HCT116 (cell line): ENCODE measurements at regions not wholly inside any gene's neighbourhood (a gene's known extent, or its start where the extent isn't known, plus 50 kb on each side); places are given as distances from the start of the nearest gene placed in this dataset.

Experiments used
- ATAC-seq: fragments of 200-7000 bp; cut with Tn5 transposase; 2 replicates; pipeline ENCODE4 v1.9.1; 2020; ENCODE audit warnings: mild to moderate bottlenecking, moderate library complexity
- BruUV-seq: library from RNA; stranded (reverse); fragments of 400-500 nt; replicated peaks from 2 replicates; lab custom pipeline; 2021; lab: Mats Ljungman, UMichigan
- CTCF ChIA-PET: fragments of 300-600 bp; sonication (Branson Sonifier 250); formaldehyde crosslinking; loops from one replicate; lab custom pipeline; 2021; ENCODE audit warnings: antibody characterized with exemption; lab: Charles Lee
- POLR2A ChIA-PET: fragments of 300-600, 350-600 bp; sonication (Branson Sonifier 250); formaldehyde crosslinking; loops from one replicate; lab custom pipeline; 2021; ENCODE audit warnings: antibody characterized with exemption; lab: Charles Lee
- RAD21 ChIA-PET, 2 experiments: fragments of 300-600 bp; sonication (Branson Sonifier 250); formaldehyde crosslinking; loops; one replicate each; lab custom pipeline; 2023; ENCODE audit warnings: low total read pairs in 2 of 2; ENCODE audit not compliant: uncharacterized antibody in 2 of 2, unreplicated experiment in 2 of 2, low non-redundant PET in 1 of 2; lab: Charles Lee
- DNase-seq: peaks from one replicate; pipeline ENCODE4 v3.0.0-alpha.2; 2010; ENCODE audit warnings: low read depth, low spot score
- H2AFZ ChIP-seq: fragments of 200-600 bp; shearing (Covaris generic), sonication (generic); 2 replicates; pipeline ENCODE4 v1.6.1; 2017; ENCODE audit warnings: low read depth, mixed run types, mixed read lengths, antibody characterized with exemption, low read length; ENCODE audit not compliant: poor library complexity, severe bottlenecking
- H3K27ac ChIP-seq: 2 replicates; pipeline ENCODE4 v1.5.1; 2012; ENCODE audit warnings: low read depth, low read length
- H3K27me3 ChIP-seq: fragments of 200-600 bp; sonication (generic); 2 replicates; pipeline ENCODE4 v1.6.1; 2016; ENCODE audit warnings: mixed run types, low read length, mixed read lengths; ENCODE audit not compliant: insufficient read depth
- H3K36me3 ChIP-seq, 2 experiments: fragments of 200-500 bp in 1 of 2; fragments of 200-600 bp in 1 of 2; sonication (Bioruptor generic) in 1 of 2; sonication (generic) in 1 of 2; 2 replicates each; pipeline versions ENCODE4 v1.5.1 to v1.6.1; 2014 to 2016; ENCODE audit warnings: low read length in 2 of 2, inconsistent platforms in 1 of 2, mixed read lengths in 1 of 2, mixed run types in 1 of 2; ENCODE audit not compliant: insufficient read depth in 2 of 2, control insufficient read depth in 1 of 2
- H3K4me1 ChIP-seq, 2 experiments: fragments of 200-600 bp in 1 of 2; sonication (generic) in 1 of 2; 2 replicates each; pipeline versions ENCODE4 v1.5.1 to v1.6.1; 2012 to 2017; ENCODE audit warnings: low read length in 2 of 2, inconsistent platforms in 1 of 2, mild to moderate bottlenecking in 1 of 2, mixed read lengths in 1 of 2, mixed run types in 1 of 2, moderate library complexity in 1 of 2; ENCODE audit not compliant: insufficient read depth in 2 of 2, control insufficient read depth in 1 of 2
- H3K4me2 ChIP-seq: fragments of 200-600 bp; sonication (generic); 2 replicates; pipeline ENCODE4 v1.6.1; 2017; ENCODE audit warnings: mixed run types, low read length, mixed read lengths
- H3K4me3 ChIP-seq, 2 experiments: fragments of 200-600 bp in 1 of 2; sonication (generic) in 1 of 2; replicated peaks in 1 of 2; 2 replicates each; pipeline ENCODE4 v1.5.1; 2011 to 2016; ENCODE audit warnings: low read length in 2 of 2, control low read depth in 1 of 2, low read depth in 1 of 2, mild to moderate bottlenecking in 1 of 2, mixed read lengths in 1 of 2, mixed run types in 1 of 2
- H3K79me2 ChIP-seq: fragments of 200-600 bp; sonication (generic); 2 replicates; pipeline ENCODE4 v1.6.1; 2017; ENCODE audit warnings: mild to moderate bottlenecking, mixed run types, low read length, moderate library complexity, mixed read lengths; ENCODE audit not compliant: insufficient read depth
- H3K9ac ChIP-seq: fragments of 200-600 bp; sonication (generic); 2 replicates; pipeline ENCODE4 v1.6.1; 2016; ENCODE audit warnings: low read length, mixed read lengths
- H3K9me2 ChIP-seq: fragments of 200-600 bp; sonication (generic), shearing (Covaris generic); 2 replicates; pipeline ENCODE4 v1.6.1; 2017; ENCODE audit warnings: mixed run types, mild to moderate bottlenecking, moderate library complexity; ENCODE audit not compliant: insufficient read depth
- H3K9me3 ChIP-seq, 2 experiments: fragments of 200-500 bp in 1 of 2; fragments of 200-600 bp in 1 of 2; sonication (Bioruptor generic) in 1 of 2; sonication (generic) in 1 of 2; 2 replicates each; pipeline ENCODE4 v1.6.1; 2014 to 2017; ENCODE audit warnings: low read length in 2 of 2, mixed read lengths in 2 of 2, inconsistent platforms in 1 of 2, low read depth in 1 of 2, mild to moderate bottlenecking in 1 of 2, mixed run types in 1 of 2, moderate library complexity in 1 of 2; ENCODE audit not compliant: control insufficient read depth in 1 of 2, insufficient read depth in 1 of 2
- H4K20me1 ChIP-seq: fragments of 200-600 bp; sonication (generic), shearing (Covaris generic); 2 replicates; pipeline ENCODE4 v1.6.1; 2017; ENCODE audit warnings: mixed run types, mild to moderate bottlenecking, moderate library complexity; ENCODE audit not compliant: insufficient read depth
- ATF3 ChIP-seq: IDR thresholded peaks from 2 replicates; pipeline ENCODE4 v1.6.1; 2012
- CBX3 ChIP-seq: IDR thresholded peaks from 2 replicates; pipeline ENCODE4 v1.6.1; 2012; ENCODE audit warnings: low read depth
- ELF1 ChIP-seq: IDR thresholded peaks from 2 replicates; pipeline ENCODE4 v1.6.1; 2012; ENCODE audit warnings: low read depth, borderline replicate concordance
- EZH2 ChIP-seq: fragments of 200-600 bp; sonication (generic); IDR thresholded peaks from 2 replicates; pipeline ENCODE4 v1.6.1; 2017; ENCODE audit warnings: antibody characterized with exemption, mixed run types
- EZH2phosphoT487 ChIP-seq: fragments of 200-600 bp; IDR thresholded peaks from 2 replicates; pipeline ENCODE4 v1.6.1; 2018; ENCODE audit warnings: antibody characterized with exemption, borderline replicate concordance
- FOSL1 ChIP-seq: IDR thresholded peaks from 2 replicates; pipeline ENCODE4 v1.6.1; 2012; ENCODE audit warnings: low read depth
- JUND ChIP-seq: IDR thresholded peaks from 2 replicates; pipeline ENCODE4 v1.6.1; 2012
- MAX ChIP-seq: IDR thresholded peaks from 2 replicates; pipeline ENCODE4 v1.6.1; 2012
- POLR2A ChIP-seq: IDR thresholded peaks from 2 replicates; pipeline ENCODE4 v1.7.0; 2011; ENCODE audit warnings: borderline replicate concordance; ENCODE audit not compliant: insufficient read depth, insufficient read length; ENCODE audit errors: extremely low read depth
- POLR2AphosphoS5 ChIP-seq: IDR thresholded peaks from 2 replicates; pipeline ENCODE4 v1.6.1; 2011; ENCODE audit warnings: mild to moderate bottlenecking, low read depth, low read length, moderate library complexity
- REST ChIP-seq: IDR thresholded peaks from 2 replicates; pipeline ENCODE4 v1.6.1; 2012; ENCODE audit warnings: low read depth
- SP1 ChIP-seq: IDR thresholded peaks from 2 replicates; pipeline ENCODE4 v1.6.1; 2012; ENCODE audit warnings: low read depth
- SRF ChIP-seq: IDR thresholded peaks from 2 replicates; pipeline ENCODE4 v1.6.1; 2012; ENCODE audit warnings: low read depth
- TCF7L2 ChIP-seq: IDR thresholded peaks from 2 replicates; pipeline ENCODE4 v1.7.0; 2011; ENCODE audit warnings: borderline replicate concordance, inconsistent platforms; ENCODE audit not compliant: insufficient read depth, insufficient read length; ENCODE audit errors: extremely low read depth
- YY1 ChIP-seq: IDR thresholded peaks from 2 replicates; pipeline ENCODE4 v1.6.1; 2011; ENCODE audit warnings: low read length, low read depth, moderate library complexity, mild to moderate bottlenecking; ENCODE audit not compliant: insufficient replicate concordance; ENCODE audit errors: extremely low read depth
- ZFX ChIP-seq: fragments of 450-650 bp; IDR thresholded peaks from 2 replicates; pipeline ENCODE4 v1.6.1; 2017
- intact Hi-C: fragments of 100-400 bp; cut with micrococcal nuclease; formaldehyde crosslinking; loops from 2 replicates; pipeline ENCODE4 v1.10.0; 2022

GRCh38 chr14:86912709-86913108, 1080.3 kb downstream of the GALC start:
- H3K9me2 ChIP-seq = no peaks in the 10 kb centered on the region
- POLR2A ChIA-PET = no interaction called here
- CTCF ChIA-PET = no interaction called here

GRCh38 chr14:86911486-86911885, 1081.5 kb downstream of the GALC start:
- H3K4me3 ChIP-seq = no peak overlapping the region
- H3K36me3 ChIP-seq = no peaks in the 10 kb centered on the region
- H3K79me2 ChIP-seq = no peaks in the 10 kb centered on the region
- intact Hi-C loops = no loop called here
- no peaks in the 10 kb centered on the region for H3K9me2 ChIP-seq
- ATAC-seq (no peak), DNase-seq (no peak)
- no peak overlapping the region for H3K4me2 ChIP-seq
- POLR2A ChIA-PET = no interaction called here
- no peak overlapping the region for H3K27ac ChIP-seq
- no peaks in the 10 kb centered on the region for H3K4me1 ChIP-seq
- RAD21 ChIA-PET = no interaction called here
- CTCF ChIA-PET = no interaction called here
- BruUV-seq = no TSS peak
- no peaks in the 10 kb centered on the region for H4K20me1 ChIP-seq
- no peak overlapping the region for H2AFZ ChIP-seq
- peaks cover 0 to 14% of the 10 kb centered on the region in 2 experiments; a peak in 2 of 4 replicates for H3K9me3 ChIP-seq
- no peaks in the 10 kb centered on the region for H3K27me3 ChIP-seq
- no peak overlapping the region for H3K9ac ChIP-seq
- TF ChIP-seq JUND (no peak), ZFX (no peak), MAX (no peak), SRF (no peak), ATF3 (no peak), EZH2 (no peak), POLR2AphosphoS5 (no peak), EZH2phosphoT487 (no peak), FOSL1 (no peak), CBX3 (no peak), YY1 (no peak), ELF1 (no peak), REST (no peak)

More at GRCh38 chr14:86912709-86913108, 1080.3 kb downstream of the GALC start:
- H3K9ac ChIP-seq = no peak overlapping the region
- H2AFZ ChIP-seq = no peak overlapping the region
- H4K20me1 ChIP-seq = no peaks in the 10 kb centered on the region
- DNase-seq (no peak), ATAC-seq (no peak)
- no peaks in the 10 kb centered on the region for H3K36me3 ChIP-seq
- H3K4me3 ChIP-seq = no peak overlapping the region
- H3K27me3 ChIP-seq = no peaks in the 10 kb centered on the region
- no peak for TF ChIP-seq POLR2A
- TF ChIP-seq ATF3 = no peak
- no peak for TF ChIP-seq EZH2
- TF ChIP-seq TCF7L2 = no peak
- no peak for TF ChIP-seq POLR2AphosphoS5
- no peak for TF ChIP-seq SP1
- TF ChIP-seq FOSL1 = no peak
- TF ChIP-seq MAX = no peak
- no peak for TF ChIP-seq CBX3
- no peak for TF ChIP-seq ELF1
- no peak for TF ChIP-seq YY1
- intact Hi-C loops = no loop called here
- H3K27ac ChIP-seq = no peak overlapping the region
- H3K9me3 ChIP-seq = peaks cover 0 to 17% of the 10 kb centered on the region in 2 experiments; a peak in 2 of 4 replicates
- no TSS peak for BruUV-seq
- RAD21 ChIA-PET = no interaction called here
- H3K79me2 ChIP-seq = no peaks in the 10 kb centered on the region
- H3K4me2 ChIP-seq = no peak overlapping the region
- no peaks in the 10 kb centered on the region for H3K4me1 ChIP-seq
